Vagina (tissue), 2 donors: ENCODE measurements at regions not wholly inside any gene's neighbourhood (a gene's known extent, or its start where the extent isn't known, plus 50 kb on each side); places are given as distances from the start of the nearest gene placed in this dataset.
"Not testable (repeated sequence)": the region's sequence is repeated elsewhere in the genome, so short reads cannot be mapped to it uniquely, and the experiment has no call there.

Experiments used
- DNase-seq, 2 donors: peaks; one replicate each; pipeline ENCODE4 v3.0.0-alpha.2; 2017; ENCODE audit errors: extremely low spot score in 2 of 2
- H3K27ac ChIP-seq: fragments of 200-600 bp; sonication (generic); one replicate; pipeline ENCODE4 v1.5.1; 2019
- H3K27me3 ChIP-seq: fragments of 200-600 bp; sonication (generic); one replicate; pipeline ENCODE4 v1.5.1; 2019
- H3K36me3 ChIP-seq, 2 donors: fragments of 200-600 bp; sonication (generic); one replicate each; pipeline ENCODE4 v1.5.1; 2017 to 2019
- H3K4me1 ChIP-seq: fragments of 200-600 bp; sonication (generic); one replicate; pipeline ENCODE4 v1.5.1; 2019
- H3K4me3 ChIP-seq, 2 donors: fragments of 200-600 bp; sonication (generic); 1 replicate in 1 of 2; 2 replicates in 1 of 2; pipeline ENCODE4 v1.5.1; 2016 to 2019
- H3K9me3 ChIP-seq: fragments of 200-600 bp; sonication (generic); one replicate; pipeline ENCODE4 v1.5.1; 2019
- CTCF ChIP-seq, 3 experiments: fragments of 450-650 bp in 2 of 3; fragments of 200-600 bp in 1 of 3; sonication (generic) in 1 of 3; IDR thresholded peaks; one replicate each; pipeline ENCODE4 v1.5.1; 2017 to 2019; ENCODE audit warnings: antibody characterized with exemption in 3 of 3, mild to moderate bottlenecking in 2 of 3, moderate library complexity in 2 of 3
- POLR2A ChIP-seq, 2 donors: fragments of 450-650 bp; IDR thresholded peaks; one replicate each; pipeline ENCODE4 v1.6.1; 2017; ENCODE audit warnings: antibody characterized with exemption in 2 of 2, mild to moderate bottlenecking in 2 of 2, moderate library complexity in 2 of 2
- POLR2AphosphoS5 ChIP-seq, 2 donors: sonication (generic); formaldehyde crosslinking; IDR thresholded peaks; one replicate each; pipeline ENCODE4 v1.9.0; 2017; ENCODE audit warnings: antibody characterized with exemption in 2 of 2, mild to moderate bottlenecking in 2 of 2, low read depth in 1 of 2; ENCODE audit not compliant: insufficient read depth in 1 of 2
- intact Hi-C: fragments of 100-400 bp; cut with DNase I; formaldehyde crosslinking; loops from one replicate; pipeline ENCODE4 v1.15.1; 2023

DNA sequence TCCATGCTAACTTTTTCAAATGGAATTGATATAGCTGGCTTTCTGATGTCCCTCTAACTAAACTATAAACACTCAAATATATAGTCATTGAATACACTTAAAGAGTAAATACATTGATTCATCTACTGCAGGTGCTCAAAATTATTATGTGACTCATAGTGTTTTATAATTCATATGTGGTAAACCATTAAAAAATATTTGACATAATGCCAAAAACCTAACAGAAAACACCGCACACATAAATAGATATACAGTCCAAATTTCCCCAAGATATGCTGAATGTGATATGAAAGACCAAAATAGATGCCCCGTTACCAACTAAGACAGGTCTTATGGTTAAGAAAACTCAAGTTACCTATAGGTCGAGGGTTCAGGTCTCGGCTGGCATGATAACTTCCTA, 171.7 kb upstream of the SEMA3E start:
- Histone ChIP-seq H3K9me3 (no peaks in the 10 kb centered on the region), H3K36me3 (no peaks in the 10 kb centered on the region), H3K27me3 (no peaks in the 10 kb centered on the region), H3K27ac (no peak overlapping the region), H3K4me3 (no peak overlapping the region), H3K4me1 (no peaks in the 10 kb centered on the region)
- TF ChIP-seq POLR2AphosphoS5 (IDR thresholded peaks at IDR 0.05; ENCODE audit: insufficient read depth in 1 of 2, low read depth in 1 of 2) (no peak), POLR2A (IDR thresholded peaks at IDR 0.05) (no peak), CTCF (IDR thresholded peaks at IDR 0.05) (no peak)
- DNase-seq = no peak
- intact Hi-C loops = no loop called here

GRCh38 chr7:83819911-83820310, 171.0 kb upstream of the SEMA3E start:
- no peak for DNase-seq
- H3K27ac ChIP-seq = no peak overlapping the region
- H3K27me3 ChIP-seq = no peaks in the 10 kb centered on the region
- no peaks in the 10 kb centered on the region for H3K9me3 ChIP-seq
- intact Hi-C loops = no loop called here
- H3K4me1 ChIP-seq = no peaks in the 10 kb centered on the region
- no peak overlapping the region for H3K4me3 ChIP-seq
- TF ChIP-seq POLR2AphosphoS5 (IDR thresholded peaks at IDR 0.05; ENCODE audit: insufficient read depth in 1 of 2, low read depth in 1 of 2) (no peak), CTCF (IDR thresholded peaks at IDR 0.05) (no peak), POLR2A (IDR thresholded peaks at IDR 0.05) (no peak)
- H3K36me3 ChIP-seq = no peaks in the 10 kb centered on the region

DNA sequence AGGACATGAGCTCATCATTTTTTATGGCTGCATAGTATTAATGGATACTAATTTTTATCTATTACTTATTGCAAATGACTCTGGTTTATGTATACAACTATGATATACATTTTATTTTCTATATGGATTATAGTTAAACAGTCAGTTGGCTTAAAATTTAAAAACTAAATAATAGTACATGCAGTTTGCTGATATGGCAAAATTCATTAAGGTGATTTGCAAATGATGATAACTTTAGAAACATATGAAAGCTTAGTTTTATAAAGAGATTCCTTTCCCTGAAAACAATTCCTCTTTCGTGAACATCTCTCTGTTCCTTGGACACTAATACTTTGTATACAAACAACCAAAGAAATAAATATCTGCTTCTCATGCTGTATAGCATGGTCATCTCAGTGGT, 165.5 kb upstream of the SEMA3E start:
- no peak overlapping the region for H3K4me3 ChIP-seq
- no peak for DNase-seq
- H3K27ac ChIP-seq = no peak overlapping the region
- TF ChIP-seq POLR2AphosphoS5 (IDR thresholded peaks at IDR 0.05; ENCODE audit: insufficient read depth in 1 of 2, low read depth in 1 of 2) = no peak
- no peak for TF ChIP-seq POLR2A (IDR thresholded peaks at IDR 0.05)
- no peak for TF ChIP-seq CTCF (IDR thresholded peaks at IDR 0.05)
- H3K27me3 ChIP-seq = no peaks in the 10 kb centered on the region
- no peaks in the 10 kb centered on the region for H3K36me3 ChIP-seq
- H3K4me1 ChIP-seq = no peaks in the 10 kb centered on the region
- no peaks in the 10 kb centered on the region for H3K9me3 ChIP-seq
- intact Hi-C loops = no loop called here

GRCh38 chr7:83812563-83812962, 163.6 kb upstream of the SEMA3E start:
- DNase-seq, H3K4me1 ChIP-seq, H3K27ac ChIP-seq, H3K4me3 ChIP-seq, intact Hi-C loops, H3K9me3 ChIP-seq, H3K27me3 ChIP-seq, H3K36me3 ChIP-seq: not testable (repeated sequence)

GRCh38 chr7:83808982-83809381, 160.0 kb upstream of the SEMA3E start:
- intact Hi-C loops = no loop called here
- H3K27me3 ChIP-seq = no peaks in the 10 kb centered on the region
- no peak for DNase-seq
- H3K4me3 ChIP-seq = no peak overlapping the region
- H3K9me3 ChIP-seq = no peaks in the 10 kb centered on the region
- H3K4me1 ChIP-seq = no peaks in the 10 kb centered on the region
- no peaks in the 10 kb centered on the region for H3K36me3 ChIP-seq
- no peak overlapping the region for H3K27ac ChIP-seq
- no peak for TF ChIP-seq POLR2AphosphoS5 (IDR thresholded peaks at IDR 0.05; ENCODE audit: insufficient read depth in 1 of 2, low read depth in 1 of 2)
- TF ChIP-seq CTCF (IDR thresholded peaks at IDR 0.05) = no peak
- no peak for TF ChIP-seq POLR2A (IDR thresholded peaks at IDR 0.05)

DNA sequence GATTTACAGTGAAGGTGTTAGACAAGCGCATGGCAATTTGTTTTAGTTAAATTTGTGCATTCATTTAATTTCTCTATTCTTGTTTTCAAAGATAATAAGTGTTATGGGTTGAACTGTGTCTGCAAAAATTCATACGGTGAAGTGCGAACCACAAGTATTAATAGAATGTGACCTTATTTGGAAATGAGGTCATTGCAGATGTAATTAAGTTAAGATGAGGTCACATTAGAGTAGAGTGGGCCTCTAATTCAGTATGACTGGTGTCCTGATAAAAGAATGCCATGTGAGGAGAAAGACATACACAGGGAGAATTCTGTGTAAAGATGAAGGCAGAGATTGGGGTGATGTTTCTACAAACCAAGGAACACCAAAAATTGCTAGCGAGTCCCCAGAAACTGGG, 158.8 kb upstream of the SEMA3E start:
- no peak for DNase-seq
- H3K27ac ChIP-seq = no peak overlapping the region
- intact Hi-C loops = no loop called here
- H3K36me3 ChIP-seq = no peaks in the 10 kb centered on the region
- no peaks in the 10 kb centered on the region for H3K27me3 ChIP-seq
- TF ChIP-seq POLR2A (IDR thresholded peaks at IDR 0.05) = no peak
- TF ChIP-seq CTCF (IDR thresholded peaks at IDR 0.05) = no peak
- TF ChIP-seq POLR2AphosphoS5 (IDR thresholded peaks at IDR 0.05; ENCODE audit: insufficient read depth in 1 of 2, low read depth in 1 of 2) = no peak
- no peaks in the 10 kb centered on the region for H3K9me3 ChIP-seq
- H3K4me1 ChIP-seq = no peaks in the 10 kb centered on the region
- no peak overlapping the region for H3K4me3 ChIP-seq
